CD1c-positive myeloid dendritic cell (primary cell): ENCODE measurements at regions not wholly inside any gene's neighbourhood (a gene's known extent, or its start where the extent isn't known, plus 50 kb on each side); places are given as distances from the start of the nearest gene placed in this dataset.

Experiments used
- DNase-seq: peaks from one replicate; pipeline ENCODE4 v3.0.0-alpha.2; 2016; ENCODE audit errors: extremely low spot score

GRCh38 chr1:91151702-91152101 is 129.9 kb upstream of the ZNF644 start:
- DNase-seq: no peak

GRCh38 chr1:91148641-91149069 is 126.8 kb upstream of the ZNF644 start:
- no peak for DNase-seq

GRCh38 chr1:91141858-91142257 is 120.0 kb upstream of the ZNF644 start:
- no peak for DNase-seq

- DNase-seq: no peak
These were observed 117.1 kb upstream of the ZNF644 start for GRCh38 chr1:91138959-91139358.

GRCh38 chr1:91137173-91137852 is 115.5 kb upstream of the ZNF644 start:
- DNase-seq: no peak

- no peak for DNase-seq
These were observed 114.0 kb upstream of the ZNF644 start for GRCh38 chr1:91135799-91136198.

GRCh38 chr1:91133248-91133647 is 111.4 kb upstream of the ZNF644 start:
- DNase-seq: no peak

GRCh38 chr1:91130256-91130985 is 108.6 kb upstream of the ZNF644 start:
- DNase-seq: no peak

GRCh38 chr1:91129458-91129857 is 107.6 kb upstream of the ZNF644 start:
- DNase-seq: no peak

GRCh38 chr1:91129017-91129416 is 107.2 kb upstream of the ZNF644 start:
- DNase-seq: no peak

GRCh38 chr1:91124989-91125417 is 103.2 kb upstream of the ZNF644 start:
- peak; percentile 13 for DNase-seq

GRCh38 chr1:91124290-91124985 is 102.6 kb upstream of the ZNF644 start:
- DNase-seq: no peak

GRCh38 chr1:91123773-91124172 is 101.9 kb upstream of the ZNF644 start:
- DNase-seq: no peak

- DNase-seq: no peak
These were observed 101.5 kb upstream of the ZNF644 start for GRCh38 chr1:91123319-91123718.

GRCh38 chr1:91122106-91122717 is 100.4 kb upstream of the ZNF644 start:
- DNase-seq: no peak

- no peak for DNase-seq
These were observed 99.5 kb upstream of the ZNF644 start for GRCh38 chr1:91121366-91121765.

GRCh38 chr1:91120936-91121335 is 99.1 kb upstream of the ZNF644 start:
- DNase-seq: no peak

GRCh38 chr1:91120421-91120820 is 98.6 kb upstream of the ZNF644 start:
- no peak for DNase-seq

- no peak for DNase-seq
These were observed 82.9 kb upstream of the ZNF644 start for GRCh38 chr1:91104712-91105111.

GRCh38 chr1:91101328-91101727 is 79.5 kb upstream of the ZNF644 start:
- DNase-seq: no peak

GRCh38 chr1:91099746-91100621 is 78.1 kb upstream of the ZNF644 start:
- no peak for DNase-seq
